ENCODE measurements at regions not wholly inside any gene's neighbourhood (a gene's known extent, or its start where the extent isn't known, plus 50 kb on each side); places are given as distances from the start of the nearest gene placed in this dataset.

DNA sequence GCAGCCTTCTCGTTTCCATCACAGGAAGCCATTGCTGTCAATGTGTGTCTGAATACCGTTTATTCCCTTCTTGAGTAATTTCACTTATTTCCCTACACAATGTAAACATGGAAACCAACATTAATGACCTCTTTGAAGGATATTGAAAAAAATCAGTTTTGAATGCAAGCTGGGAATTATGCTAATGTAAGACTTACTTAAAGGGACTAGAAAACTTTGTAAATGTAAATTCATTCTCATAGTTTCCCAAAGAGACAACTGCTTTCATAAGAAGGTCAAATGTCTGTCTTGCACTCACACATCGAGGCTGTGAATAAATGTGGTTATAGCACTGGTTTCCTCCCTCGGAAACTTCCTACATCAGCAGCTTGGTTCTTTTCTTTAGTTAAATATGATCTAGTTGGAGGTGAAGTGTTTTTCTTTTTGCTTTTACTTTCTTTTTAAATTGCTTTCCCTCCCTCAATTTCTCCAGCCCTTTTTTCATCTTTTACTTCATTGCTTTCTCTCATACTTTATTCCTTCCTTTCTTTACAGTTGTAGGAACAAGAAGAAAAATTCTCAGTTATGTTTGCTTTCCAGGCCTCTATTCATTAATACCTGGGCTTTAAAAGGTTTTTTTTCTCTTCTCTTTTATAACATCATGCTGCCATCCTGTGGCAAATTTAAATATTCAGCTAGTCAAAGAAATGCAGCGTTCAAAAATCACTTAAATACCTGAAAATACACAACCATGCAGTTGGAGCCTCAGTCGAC is 108.3 kb downstream of the TNFAIP3 start:
- no peak for TF ChIP-seq EZH2 (IDR thresholded peaks at IDR 0.05; ENCODE audit: low read length)
- TF ChIP-seq, protein P1, sequence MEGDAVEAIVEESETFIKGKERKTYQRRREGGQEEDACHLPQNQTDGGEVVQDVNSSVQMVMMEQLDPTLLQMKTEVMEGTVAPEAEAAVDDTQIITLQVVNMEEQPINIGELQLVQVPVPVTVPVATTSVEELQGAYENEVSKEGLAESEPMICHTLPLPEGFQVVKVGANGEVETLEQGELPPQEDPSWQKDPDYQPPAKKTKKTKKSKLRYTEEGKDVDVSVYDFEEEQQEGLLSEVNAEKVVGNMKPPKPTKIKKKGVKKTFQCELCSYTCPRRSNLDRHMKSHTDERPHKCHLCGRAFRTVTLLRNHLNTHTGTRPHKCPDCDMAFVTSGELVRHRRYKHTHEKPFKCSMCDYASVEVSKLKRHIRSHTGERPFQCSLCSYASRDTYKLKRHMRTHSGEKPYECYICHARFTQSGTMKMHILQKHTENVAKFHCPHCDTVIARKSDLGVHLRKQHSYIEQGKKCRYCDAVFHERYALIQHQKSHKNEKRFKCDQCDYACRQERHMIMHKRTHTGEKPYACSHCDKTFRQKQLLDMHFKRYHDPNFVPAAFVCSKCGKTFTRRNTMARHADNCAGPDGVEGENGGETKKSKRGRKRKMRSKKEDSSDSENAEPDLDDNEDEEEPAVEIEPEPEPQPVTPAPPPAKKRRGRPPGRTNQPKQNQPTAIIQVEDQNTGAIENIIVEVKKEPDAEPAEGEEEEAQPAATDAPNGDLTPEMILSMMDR (optimal IDR thresholded peaks at IDR 0.05 in 1 of 3, IDR thresholded peaks at IDR 0.05 in 1 of 3, conservative IDR thresholded peaks at IDR 0.05 in 1 of 3; ENCODE audit: extremely low read depth in 1 of 3, insufficient read depth in 2 of 3, low read length in 3 of 3): peak in 1 of 3 experiments; percentile 32
